Right lobe of liver (tissue), 6 donors: ENCODE measurements at regions not wholly inside any gene's neighbourhood (a gene's known extent, or its start where the extent isn't known, plus 50 kb on each side); places are given as distances from the start of the nearest gene placed in this dataset.
A peak's percentile ranks its signal among the peaks of the same experiment; 100 is the strongest.

Experiments
- ATAC-seq, 4 donors: fragments of 200-7000 bp; cut with Tn5 transposase; one replicate each; pipeline ENCODE4 v1.9.1; 2020; ENCODE audit warnings: mild to moderate bottlenecking in 4 of 4, moderate library complexity in 4 of 4
- DNase-seq, 3 donors: peaks; one replicate each; pipeline ENCODE4 v3.0.0-alpha.2; 2020
- H3K27ac ChIP-seq, 3 donors: fragments of 200-600 bp; one replicate each; pipeline ENCODE4 v1.8.0; 2022
- H3K27me3 ChIP-seq, 2 donors: fragments of 200-600 bp; one replicate each; pipeline ENCODE4 v1.8.0; 2022
- H3K36me3 ChIP-seq, 4 donors: fragments of 200-600 bp; sonication (generic) in 1 of 4; one replicate each; pipeline versions ENCODE4 v1.5.1 to v1.8.0; 2017 to 2022; ENCODE audit warnings: control low read depth in 1 of 4
- H3K4me1 ChIP-seq, 4 donors: fragments of 200-600 bp; sonication (generic) in 1 of 4; one replicate each; pipeline versions ENCODE4 v1.5.1 to v1.8.0; 2017 to 2022; ENCODE audit warnings: control low read depth in 1 of 4
- H3K4me3 ChIP-seq, 3 donors: fragments of 200-600 bp; one replicate each; pipeline ENCODE4 v1.8.0; 2022
- H3K9me3 ChIP-seq, 4 donors: fragments of 200-600 bp; sonication (generic) in 1 of 4; one replicate each; pipeline versions ENCODE4 v1.5.1 to v1.8.0; 2017 to 2022; ENCODE audit warnings: control low read depth in 1 of 4
- POLR2A ChIP-seq: fragments of 450-650 bp; IDR thresholded peaks from one replicate; pipeline ENCODE4 v1.6.1; 2017; ENCODE audit warnings: antibody characterized with exemption, mild to moderate bottlenecking
- WGBS: methylation state at CpG from one replicate; pipeline ENCODE4 v1.1.6; 2018; ENCODE audit warnings: low coverage, low lambda C conversion rate; ENCODE audit not compliant: insufficient coverage; ENCODE audit errors: missing lambda C conversion rate; 5-methylcytosine and 5-hydroxymethylcytosine counted together
- intact Hi-C, 2 donors: fragments of 100-400 bp; cut with DNase I; formaldehyde crosslinking; loops; one replicate each; pipeline versions ENCODE4 v1.11.2 to v1.14.1; 2022
- TF ChIP-seq, protein P1 (sequence below), 4 donors: fragments of 200-600 bp in 3 of 4; fragments of 450-650 bp in 1 of 4; IDR thresholded peaks; one replicate each; pipeline versions ENCODE4 v1.5.1 to v1.8.0; 2016 to 2022; ENCODE audit warnings: antibody characterized with exemption in 4 of 4, mild to moderate bottlenecking in 2 of 4
- donor health status: DM: no; HTN: yes; CAD: no.
- donor health status: DM: no; HTN: no; CAD: no.
- donor health status: DM: no; HTN: no; CAD: no.
- donor health status: DM: no; HTN: yes; CAD: no.
- donor health status: DM: no; HTN: yes; CAD: no.

DNA sequence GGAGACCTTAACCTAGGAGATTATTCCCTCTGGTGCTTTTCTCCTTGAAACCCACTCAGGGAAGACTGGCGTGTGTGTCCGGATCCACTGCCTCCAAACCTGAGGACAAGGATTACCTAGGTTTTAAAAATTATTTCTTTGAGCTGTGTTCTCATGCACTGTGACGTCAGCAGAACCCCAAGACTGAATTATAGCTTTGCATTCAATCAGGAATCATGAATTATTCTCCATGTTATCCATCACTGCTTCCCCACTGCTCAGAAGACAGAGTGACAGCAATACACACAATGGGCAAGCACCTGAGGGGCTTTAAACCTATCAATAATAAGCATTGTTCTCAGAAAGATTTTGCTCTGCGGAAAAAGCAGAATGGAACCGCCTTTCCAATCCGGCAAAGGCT lies 253.2 kb upstream of the FOXD3 start:
- 64% methylated on average over 6 of the region's 6 CpGs for WGBS
- no peaks in the 10 kb centered on the region for H3K27me3 ChIP-seq

DNA sequence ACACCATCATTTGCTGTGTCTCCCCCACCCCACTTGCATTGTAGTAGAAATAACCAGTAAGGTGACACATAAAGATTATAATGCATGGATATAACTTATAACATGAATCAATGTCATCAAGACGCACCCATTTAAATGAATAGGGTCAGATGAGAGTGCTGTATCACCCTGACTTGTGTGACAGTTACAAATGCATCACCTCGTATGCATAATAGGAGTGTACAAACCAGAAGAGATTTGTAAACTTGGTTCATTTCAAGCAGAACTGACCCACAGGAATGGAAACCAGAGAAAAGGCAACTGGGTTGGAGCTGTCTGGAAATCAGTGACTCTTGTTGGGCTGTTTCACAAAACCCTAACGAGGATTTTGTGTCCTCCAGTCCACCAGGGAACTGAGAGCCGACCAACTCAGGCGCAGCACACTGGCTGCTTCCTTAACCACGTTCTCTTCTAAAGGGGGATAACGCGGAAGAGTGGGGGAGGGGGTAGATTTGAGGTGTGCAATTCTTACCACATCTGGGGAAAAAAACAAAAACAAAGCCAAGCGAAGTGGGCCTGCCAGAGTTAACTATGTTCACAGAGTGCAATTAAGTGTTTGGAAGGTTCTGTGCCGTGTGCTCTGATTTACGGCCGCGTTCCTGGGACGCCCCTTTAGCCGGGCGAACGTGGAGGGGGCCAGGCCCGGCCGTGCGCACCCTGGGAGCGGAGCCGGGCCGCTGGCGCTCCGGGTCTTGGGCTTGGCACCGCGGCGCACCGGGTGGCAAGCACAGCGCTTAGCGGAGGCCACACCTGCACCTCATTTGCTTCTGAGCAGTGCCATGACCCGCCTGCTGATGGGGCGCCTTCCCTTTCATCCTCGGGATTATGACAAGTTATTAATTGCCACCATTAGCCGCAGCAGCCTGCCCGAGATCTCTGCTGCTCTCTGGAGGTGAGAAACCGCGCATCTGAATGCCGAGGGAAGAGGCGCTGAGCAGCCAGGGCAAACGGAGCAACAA lies 248.8 kb upstream of the FOXD3 start:
- no peaks in the 10 kb centered on the region for H3K9me3 ChIP-seq
- no peaks in the 10 kb centered on the region for H3K4me1 ChIP-seq
- WGBS = 6% methylated on average over 24 of the region's 41 CpGs
- intact Hi-C loops = no loop called here
- no peak for DNase-seq
- no peak overlapping the region for H3K27ac ChIP-seq
- H3K4me3 ChIP-seq = peak overlapping the region in 1 of 3 donors; percentile 27
- ATAC-seq = peak in 3 of 4 donors; percentile 26 to 69 (median 41)
- H3K27me3 ChIP-seq = no peaks in the 10 kb centered on the region
- no peaks in the 10 kb centered on the region for H3K36me3 ChIP-seq
- TF ChIP-seq, protein P1, sequence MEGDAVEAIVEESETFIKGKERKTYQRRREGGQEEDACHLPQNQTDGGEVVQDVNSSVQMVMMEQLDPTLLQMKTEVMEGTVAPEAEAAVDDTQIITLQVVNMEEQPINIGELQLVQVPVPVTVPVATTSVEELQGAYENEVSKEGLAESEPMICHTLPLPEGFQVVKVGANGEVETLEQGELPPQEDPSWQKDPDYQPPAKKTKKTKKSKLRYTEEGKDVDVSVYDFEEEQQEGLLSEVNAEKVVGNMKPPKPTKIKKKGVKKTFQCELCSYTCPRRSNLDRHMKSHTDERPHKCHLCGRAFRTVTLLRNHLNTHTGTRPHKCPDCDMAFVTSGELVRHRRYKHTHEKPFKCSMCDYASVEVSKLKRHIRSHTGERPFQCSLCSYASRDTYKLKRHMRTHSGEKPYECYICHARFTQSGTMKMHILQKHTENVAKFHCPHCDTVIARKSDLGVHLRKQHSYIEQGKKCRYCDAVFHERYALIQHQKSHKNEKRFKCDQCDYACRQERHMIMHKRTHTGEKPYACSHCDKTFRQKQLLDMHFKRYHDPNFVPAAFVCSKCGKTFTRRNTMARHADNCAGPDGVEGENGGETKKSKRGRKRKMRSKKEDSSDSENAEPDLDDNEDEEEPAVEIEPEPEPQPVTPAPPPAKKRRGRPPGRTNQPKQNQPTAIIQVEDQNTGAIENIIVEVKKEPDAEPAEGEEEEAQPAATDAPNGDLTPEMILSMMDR (IDR thresholded peaks at IDR 0.05) = peak in 2 of 4 donors; percentile 25 to 41
- no peak for TF ChIP-seq POLR2A

More for the DNA sequence above, 253.2 kb upstream of the FOXD3 start:
- no peaks in the 10 kb centered on the region for H3K9me3 ChIP-seq
- H3K4me1 ChIP-seq = no peaks in the 10 kb centered on the region
- no peak overlapping the region for H3K27ac ChIP-seq
- no peak overlapping the region for H3K4me3 ChIP-seq
- TF ChIP-seq, protein P1 (IDR thresholded peaks at IDR 0.05) = no peak
- TF ChIP-seq POLR2A = no peak
- no peaks in the 10 kb centered on the region for H3K36me3 ChIP-seq
- ATAC-seq (no peak), DNase-seq (no peak)
- intact Hi-C loops = no loop called here

DNA sequence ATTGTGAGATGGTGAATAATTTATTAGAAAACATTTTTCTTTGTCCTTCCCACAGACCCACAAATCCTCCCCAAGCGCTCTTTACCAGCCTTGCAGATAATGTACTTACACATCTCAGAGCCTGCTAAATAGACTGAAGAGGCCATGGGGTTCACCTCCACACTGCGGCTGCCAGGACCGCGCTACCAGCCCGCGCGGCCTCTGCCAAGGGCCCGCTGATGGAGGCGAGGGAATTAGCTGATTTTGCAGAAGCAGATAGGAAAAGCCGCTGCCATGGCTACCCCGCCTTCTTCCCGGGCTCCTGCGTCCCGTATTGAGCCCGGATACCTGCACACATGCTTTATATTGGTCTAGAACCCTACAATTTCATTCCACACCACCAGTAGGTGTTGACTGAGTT lies 248.0 kb upstream of the FOXD3 start:
- no peak for DNase-seq
- 23% methylated on average over 5 of the region's 15 CpGs for WGBS
- H3K4me3 ChIP-seq = no peak overlapping the region
- H3K4me1 ChIP-seq = no peaks in the 10 kb centered on the region
- H3K9me3 ChIP-seq = no peaks in the 10 kb centered on the region
- H3K36me3 ChIP-seq = no peaks in the 10 kb centered on the region
- TF ChIP-seq POLR2A = no peak
- TF ChIP-seq, protein P1 (IDR thresholded peaks at IDR 0.05) = no peak
- ATAC-seq = peak in 1 of 4 donors; percentile 18
- intact Hi-C loops = no loop called here
- H3K27ac ChIP-seq = no peak overlapping the region
- no peaks in the 10 kb centered on the region for H3K27me3 ChIP-seq

DNA sequence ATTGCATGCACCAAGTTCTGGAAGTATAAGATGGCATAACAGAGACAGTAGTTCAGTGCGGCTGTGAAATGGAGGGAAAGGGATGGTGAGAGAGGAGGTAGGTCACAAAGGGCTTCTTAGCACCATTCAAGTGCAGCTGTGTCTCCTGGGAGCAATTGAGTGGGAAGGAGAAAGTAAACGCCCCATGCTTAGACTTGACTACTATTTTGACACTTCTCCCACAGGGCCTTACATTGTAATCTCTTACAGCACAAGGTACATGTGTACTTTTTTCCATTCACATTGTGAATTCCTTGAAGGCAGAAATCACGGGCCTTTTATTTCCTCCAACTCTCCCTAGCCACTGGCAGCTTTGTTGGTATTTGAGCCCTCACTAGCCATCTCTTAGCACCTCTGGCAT lies 239.6 kb upstream of the FOXD3 start:
- Histone ChIP-seq H3K9me3 (no peaks in the 10 kb centered on the region), H3K27me3 (no peaks in the 10 kb centered on the region), H3K4me3 (no peak overlapping the region), H3K36me3 (no peaks in the 10 kb centered on the region), H3K4me1 (no peaks in the 10 kb centered on the region), H3K27ac (no peak overlapping the region)
- no peak for TF ChIP-seq POLR2A
- TF ChIP-seq, protein P1 (IDR thresholded peaks at IDR 0.05) = no peak
- 39% methylated on average over 3 of the region's 3 CpGs for WGBS
- DNase-seq = no peak
- ATAC-seq = no peak
- intact Hi-C loops = no loop called here
